ENCODE measurements at regions not wholly inside any gene's neighbourhood (a gene's known extent, or its start where the extent isn't known, plus 50 kb on each side); places are given as distances from the start of the nearest gene placed in this dataset.
"Not testable (repeated sequence)": the region's sequence is repeated elsewhere in the genome, so short reads cannot be mapped to it uniquely, and the experiment has no call there.

- no peak for DNase-seq (ENCODE audit: low spot score)
These were observed 499.0 kb downstream of the NUP35 start for GRCh38 chr2:183623227-183623626.

GRCh38 chr2:183630964-183631363 is 506.7 kb downstream of the NUP35 start:
- DNase-seq (ENCODE audit: low spot score): no peak

- no peak for DNase-seq (ENCODE audit: low spot score)
These were observed 531.9 kb downstream of the NUP35 start for GRCh38 chr2:183656121-183656520.

- no peak for DNase-seq (ENCODE audit: low spot score)
These were observed 541.2 kb downstream of the NUP35 start for GRCh38 chr2:183665425-183665824.

- DNase-seq (ENCODE audit: low spot score): no peak
These were observed 541.8 kb downstream of the NUP35 start for GRCh38 chr2:183666031-183666430.

- DNase-seq (ENCODE audit: low spot score): no peak
These were observed 547.0 kb downstream of the NUP35 start for GRCh38 chr2:183671233-183671632.

GRCh38 chr2:183678908-183679307 is 554.7 kb downstream of the NUP35 start:
- DNase-seq (ENCODE audit: low spot score): no peak

GRCh38 chr2:183680573-183680972 is 556.3 kb downstream of the NUP35 start:
- no peak for DNase-seq (ENCODE audit: low spot score)

GRCh38 chr2:183684686-183685085 is 560.4 kb downstream of the NUP35 start:
- DNase-seq (ENCODE audit: low spot score): no peak

- DNase-seq (ENCODE audit: low spot score): no peak
These were observed 571.8 kb downstream of the NUP35 start for GRCh38 chr2:183696028-183696427.

GRCh38 chr2:183709829-183710228 is 585.6 kb downstream of the NUP35 start:
- no peak for DNase-seq (ENCODE audit: low spot score)

- no peak for DNase-seq (ENCODE audit: low spot score)
These were observed 594.0 kb downstream of the NUP35 start for GRCh38 chr2:183718246-183718645.

GRCh38 chr2:183723278-183723677 is 599.0 kb downstream of the NUP35 start:
- DNase-seq (ENCODE audit: low spot score): no peak

- no peak for DNase-seq (ENCODE audit: low spot score)
These were observed 605.1 kb downstream of the NUP35 start for GRCh38 chr2:183729380-183729779.

- no peak for DNase-seq (ENCODE audit: low spot score)
These were observed 616.0 kb downstream of the NUP35 start for GRCh38 chr2:183740241-183740640.

GRCh38 chr2:183752571-183752970 is 628.3 kb downstream of the NUP35 start:
- DNase-seq (ENCODE audit: low spot score): no peak

- no peak for DNase-seq (ENCODE audit: low spot score)
These were observed 634.8 kb downstream of the NUP35 start for GRCh38 chr2:183759033-183759432.

GRCh38 chr2:183773775-183774174 is 649.5 kb downstream of the NUP35 start:
- DNase-seq (ENCODE audit: low spot score): no peak

- no peak for DNase-seq (ENCODE audit: low spot score)
These were observed 655.8 kb downstream of the NUP35 start for GRCh38 chr2:183780072-183780471.

- DNase-seq (ENCODE audit: low spot score): no peak
These were observed 658.2 kb downstream of the NUP35 start for GRCh38 chr2:183782436-183782835.

- DNase-seq (ENCODE audit: low spot score): not testable (repeated sequence)
These were observed 664.6 kb downstream of the NUP35 start for GRCh38 chr2:183788796-183789195.

- DNase-seq (ENCODE audit: low spot score): not testable (repeated sequence)
These were observed 668.1 kb downstream of the NUP35 start for GRCh38 chr2:183792165-183792924.

- DNase-seq (ENCODE audit: low spot score): no peak
These were observed 674.3 kb downstream of the NUP35 start for GRCh38 chr2:183798535-183798934.

GRCh38 chr2:183799761-183800160 is 675.5 kb downstream of the NUP35 start:
- DNase-seq (ENCODE audit: low spot score): no peak

All from kidney tubule cell (primary cell).